OCI-LY1 (cell line): ENCODE measurements at regions not wholly inside any gene's neighbourhood (a gene's known extent, or its start where the extent isn't known, plus 50 kb on each side); places are given as distances from the start of the nearest gene placed in this dataset.
"Not testable (repeated sequence)": the region's sequence is repeated elsewhere in the genome, so short reads cannot be mapped to it uniquely, and the experiment has no call there.

ENCODE experiments used
- EZH2 ChIP-seq: fragments of 200-600 bp; sonication (generic), shearing (Covaris generic); IDR thresholded peaks from 2 replicates; pipeline ENCODE4 v1.8.0; 2017; ENCODE audit warnings: borderline replicate concordance, mixed run types, mild to moderate bottlenecking, antibody characterized with exemption, low read length, moderate library complexity, mixed read lengths
- TF ChIP-seq, protein P1 (sequence below): fragments of 200-600 bp; sonication (generic), shearing (Covaris generic); IDR thresholded peaks from 2 replicates; pipeline ENCODE4 v1.5.1; 2017; ENCODE audit warnings: mild to moderate bottlenecking, antibody characterized with exemption, low read length, moderate library complexity, mixed read lengths

DNA sequence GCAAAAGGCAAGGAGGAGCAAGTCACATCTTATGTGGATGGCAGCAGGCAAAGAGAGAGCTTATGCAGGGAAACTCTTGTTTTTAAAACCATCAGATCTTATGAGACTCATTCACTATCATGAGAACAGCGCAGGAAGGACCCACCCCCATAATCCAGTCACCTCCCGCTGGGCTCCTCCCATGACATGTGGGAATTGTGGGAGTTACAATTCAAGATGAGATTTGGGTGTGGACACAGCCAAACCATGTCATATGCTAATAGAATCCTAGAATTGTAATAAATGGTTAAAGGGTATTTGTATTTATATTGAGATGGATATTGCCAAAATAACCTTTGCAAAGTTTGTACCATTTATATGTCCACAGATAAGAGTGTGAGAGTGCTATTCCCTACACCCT is 72.1 kb upstream of the PNPT1 start:
- TF ChIP-seq, protein P1, sequence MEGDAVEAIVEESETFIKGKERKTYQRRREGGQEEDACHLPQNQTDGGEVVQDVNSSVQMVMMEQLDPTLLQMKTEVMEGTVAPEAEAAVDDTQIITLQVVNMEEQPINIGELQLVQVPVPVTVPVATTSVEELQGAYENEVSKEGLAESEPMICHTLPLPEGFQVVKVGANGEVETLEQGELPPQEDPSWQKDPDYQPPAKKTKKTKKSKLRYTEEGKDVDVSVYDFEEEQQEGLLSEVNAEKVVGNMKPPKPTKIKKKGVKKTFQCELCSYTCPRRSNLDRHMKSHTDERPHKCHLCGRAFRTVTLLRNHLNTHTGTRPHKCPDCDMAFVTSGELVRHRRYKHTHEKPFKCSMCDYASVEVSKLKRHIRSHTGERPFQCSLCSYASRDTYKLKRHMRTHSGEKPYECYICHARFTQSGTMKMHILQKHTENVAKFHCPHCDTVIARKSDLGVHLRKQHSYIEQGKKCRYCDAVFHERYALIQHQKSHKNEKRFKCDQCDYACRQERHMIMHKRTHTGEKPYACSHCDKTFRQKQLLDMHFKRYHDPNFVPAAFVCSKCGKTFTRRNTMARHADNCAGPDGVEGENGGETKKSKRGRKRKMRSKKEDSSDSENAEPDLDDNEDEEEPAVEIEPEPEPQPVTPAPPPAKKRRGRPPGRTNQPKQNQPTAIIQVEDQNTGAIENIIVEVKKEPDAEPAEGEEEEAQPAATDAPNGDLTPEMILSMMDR: not testable (repeated sequence)
- TF ChIP-seq EZH2: not testable (repeated sequence)
